ENCODE measurements at regions not wholly inside any gene's neighbourhood (a gene's known extent, or its start where the extent isn't known, plus 50 kb on each side); places are given as distances from the start of the nearest gene placed in this dataset.

GRCh38 chr7:85711894-85712293, 525.0 kb upstream of the SEMA3D start:
- Histone ChIP-seq H3K36me3 (no peaks in the 10 kb centered on the region), H3K4me3 (no peak overlapping the region), H3K27me3 (no peaks in the 10 kb centered on the region), H3K4me1 (no peaks in the 10 kb centered on the region), H3K9me3 (no peaks in the 10 kb centered on the region), H3K27ac (no peak overlapping the region)
- DNase-seq = no peak
- TF ChIP-seq POLR2A (IDR thresholded peaks at IDR 0.05) (no peak), POLR2AphosphoS5 (IDR thresholded peaks at IDR 0.05) (no peak), CTCF (IDR thresholded peaks at IDR 0.05) (no peak), EP300 (IDR thresholded peaks at IDR 0.05) (no peak)
- intact Hi-C loops (cut with DNase I; ENCODE audit: low total_unique reads) = no loop called here
- WGBS, 5 donors = 47 to 73% (median 72%) methylated on average over 2 of the region's 2 CpGs

GRCh38 chr7:85710960-85711359, 524.1 kb upstream of the SEMA3D start:
- TF ChIP-seq POLR2AphosphoS5 (IDR thresholded peaks at IDR 0.05) = no peak
- TF ChIP-seq CTCF (IDR thresholded peaks at IDR 0.05) = no peak
- TF ChIP-seq EP300 (IDR thresholded peaks at IDR 0.05) = no peak
- TF ChIP-seq POLR2A (IDR thresholded peaks at IDR 0.05) = no peak
- H3K27ac ChIP-seq = no peak overlapping the region
- 86 to 95% (median 89%) methylated on average over 2 of the region's 2 CpGs for WGBS, 5 donors
- DNase-seq = no peak
- no peaks in the 10 kb centered on the region for H3K9me3 ChIP-seq
- H3K36me3 ChIP-seq = no peaks in the 10 kb centered on the region
- no peaks in the 10 kb centered on the region for H3K4me1 ChIP-seq
- no peak overlapping the region for H3K4me3 ChIP-seq
- no peaks in the 10 kb centered on the region for H3K27me3 ChIP-seq
- intact Hi-C loops (cut with DNase I; ENCODE audit: low total_unique reads) = no loop called here

- peaks cover 0 to 7% (median 0%) of the 10 kb centered on the region in 4 donors for H3K4me1 ChIP-seq
- TF ChIP-seq POLR2A (IDR thresholded peaks at IDR 0.05) (no peak), EP300 (IDR thresholded peaks at IDR 0.05) (no peak), CTCF (IDR thresholded peaks at IDR 0.05) (no peak), POLR2AphosphoS5 (IDR thresholded peaks at IDR 0.05) (no peak)
- no peak for DNase-seq
- intact Hi-C loops (cut with DNase I; ENCODE audit: low total_unique reads) = no loop called here
- no peaks in the 10 kb centered on the region for H3K27me3 ChIP-seq
- WGBS, 5 donors = 74 to 91% (median 82%) methylated on average over 1 of the region's 1 CpG
- no peaks in the 10 kb centered on the region for H3K36me3 ChIP-seq
- H3K9me3 ChIP-seq = no peaks in the 10 kb centered on the region
- H3K27ac ChIP-seq = no peak overlapping the region
- no peak overlapping the region for H3K4me3 ChIP-seq
These were observed 521.4 kb upstream of the SEMA3D start for GRCh38 chr7:85708221-85708620.

GRCh38 chr7:85705076-85705475, 518.2 kb upstream of the SEMA3D start:
- TF ChIP-seq CTCF (IDR thresholded peaks at IDR 0.05) = no peak
- WGBS, 5 donors = 90 to 94% (median 92%) methylated on average over 2 of the region's 2 CpGs
- H3K4me3 ChIP-seq = no peak overlapping the region
- no peak overlapping the region for H3K27ac ChIP-seq
- no peaks in the 10 kb centered on the region for H3K36me3 ChIP-seq
- DNase-seq = no peak
- peaks cover 0 to 7% (median 0%) of the 10 kb centered on the region in 4 donors for H3K4me1 ChIP-seq
- intact Hi-C loops (cut with DNase I; ENCODE audit: low total_unique reads) = no loop called here
- H3K9me3 ChIP-seq = no peaks in the 10 kb centered on the region
- H3K27me3 ChIP-seq = no peaks in the 10 kb centered on the region
